Femur (tissue), 1 donor: ENCODE measurements at regions not wholly inside any gene's neighbourhood (a gene's known extent, or its start where the extent isn't known, plus 50 kb on each side); places are given as distances from the start of the nearest gene placed in this dataset.

Experiments
- DNase-seq: peaks from one replicate; pipeline ENCODE4 v3.0.0-alpha.2; 2017

DNA sequence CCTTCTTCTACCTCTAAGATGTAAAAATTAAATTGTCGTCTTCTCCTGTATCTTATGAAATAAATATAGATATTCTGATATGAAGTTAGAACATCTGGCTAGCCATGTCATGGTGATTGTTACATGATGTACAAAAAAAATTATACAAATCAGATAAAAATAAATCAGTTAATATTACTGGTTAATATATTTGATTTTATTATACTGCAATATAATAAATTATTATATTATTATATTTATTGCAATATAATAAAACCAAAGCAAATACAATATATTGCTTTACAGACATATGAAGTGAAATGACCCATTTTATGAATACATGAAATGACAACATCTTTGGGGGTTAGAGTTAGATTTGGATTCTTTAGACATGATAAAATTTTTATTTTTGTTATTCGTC, 72.3 kb upstream of the NAALADL2 start:
- no peak for DNase-seq

DNA sequence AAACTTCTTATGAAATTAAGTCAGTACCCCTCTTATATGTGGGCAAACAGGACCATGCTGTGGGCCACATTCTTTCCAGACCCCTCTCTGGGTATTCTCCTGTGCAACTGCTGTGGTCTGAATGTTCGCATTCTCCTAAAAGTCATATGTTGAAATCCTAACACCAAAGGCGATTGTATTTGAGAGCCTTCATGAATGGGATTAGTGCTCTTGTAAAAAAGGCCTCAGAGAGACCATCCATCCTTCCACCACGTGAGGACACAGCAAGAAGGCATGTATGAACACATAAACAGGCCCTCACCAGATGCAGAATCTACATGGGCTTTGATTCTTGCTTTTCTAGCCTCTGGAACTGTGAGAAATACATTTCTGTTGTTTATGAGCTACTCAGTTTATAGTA, 68.0 kb upstream of the NAALADL2 start:
- no peak for DNase-seq

DNA sequence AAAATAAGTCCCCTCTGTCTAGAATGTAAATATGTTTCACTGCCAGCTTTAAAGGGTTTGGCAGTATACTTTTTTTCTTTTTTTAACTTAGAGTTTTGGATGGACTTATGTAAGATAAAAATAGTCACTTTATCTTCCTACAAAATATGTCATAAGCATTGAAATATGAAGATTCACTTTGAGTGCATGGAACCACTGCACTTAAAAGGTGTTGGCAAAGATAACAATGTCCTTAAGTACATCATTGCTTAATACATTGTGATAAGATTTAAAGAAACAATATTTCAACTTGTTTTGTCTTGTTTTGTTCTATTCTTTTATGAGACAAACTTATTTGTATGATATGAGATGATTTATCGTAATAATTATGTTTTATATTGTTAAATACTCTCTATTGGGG, 66.3 kb upstream of the NAALADL2 start:
- DNase-seq = no peak
